IMR-90 (cell line): ENCODE measurements at regions not wholly inside any gene's neighbourhood (a gene's known extent, or its start where the extent isn't known, plus 50 kb on each side); places are given as distances from the start of the nearest gene placed in this dataset.

Experiments
- ATAC-seq: fragments of 200-7000 bp; cut with Tn5 transposase; 2 replicates; pipeline ENCODE4 v1.9.1; 2020; ENCODE audit warnings: low read depth, mild to moderate bottlenecking, moderate library complexity
- BruUV-seq: library from RNA; stranded (reverse); fragments of 400-500 nt; replicated peaks from 2 replicates; lab custom pipeline; 2021; lab: Mats Ljungman, UMichigan
- CTCF ChIA-PET: fragments of 300-600 bp; formaldehyde crosslinking; extraction: SDS; loops from one replicate; lab custom pipeline; 2021; ENCODE audit warnings: antibody characterized with exemption; lab: Yijun Ruan, JAX
- POLR2A ChIA-PET: fragments of 300-600 bp; sonication (Branson Sonifier 250); formaldehyde crosslinking; loops from one replicate; lab custom pipeline; 2022; ENCODE audit warnings: antibody characterized with exemption; ENCODE audit not compliant: unreplicated experiment; lab: Charles Lee
- DNase-seq: peaks from one replicate; pipeline ENCODE4 v3.0.0; 2013
- H2AFZ ChIP-seq: replicated peaks from 2 replicates; pipeline ENCODE3; 2013; ENCODE audit warnings: low read length, mild to moderate bottlenecking; ENCODE audit not compliant: poor library complexity
- H2AK5ac ChIP-seq: 2 replicates; pipeline ENCODE4 v1.6.1; 2013; ENCODE audit warnings: low read depth, low read length, inconsistent platforms
- H2AK9ac ChIP-seq: replicated peaks from 2 replicates; pipeline ENCODE3; 2013; ENCODE audit warnings: mild to moderate bottlenecking, low read depth, low read length, moderate library complexity; ENCODE audit not compliant: poor library complexity
- H2BK120ac ChIP-seq: 2 replicates; pipeline ENCODE4 v1.6.1; 2013; ENCODE audit warnings: low read depth, low read length, inconsistent platforms
- H2BK15ac ChIP-seq: 3 replicates; pipeline ENCODE4 v1.6.1; 2013; ENCODE audit warnings: low read depth, low read length, inconsistent platforms
- H2BK20ac ChIP-seq: 2 replicates; pipeline ENCODE4 v1.6.1; 2013; ENCODE audit warnings: low read depth, mild to moderate bottlenecking, inconsistent platforms, low read length, moderate library complexity
- H2BK5ac ChIP-seq: 2 replicates; pipeline ENCODE4 v1.6.1; 2013; ENCODE audit warnings: mild to moderate bottlenecking, low read depth, low read length, inconsistent platforms; ENCODE audit not compliant: poor library complexity, severe bottlenecking
- H3K14ac ChIP-seq: replicated peaks from 2 replicates; pipeline ENCODE4 v1.6.1; 2013; ENCODE audit warnings: low read depth, low read length, inconsistent platforms
- H3K18ac ChIP-seq: 2 replicates; pipeline ENCODE4 v1.6.1; 2013; ENCODE audit warnings: low read depth, low read length, control low read depth
- H3K23ac ChIP-seq: 2 replicates; pipeline ENCODE4 v1.6.1; 2013; ENCODE audit warnings: low read depth, low read length, inconsistent platforms
- H3K27ac ChIP-seq: 2 replicates; pipeline ENCODE4 v1.5.1; 2013; ENCODE audit warnings: mild to moderate bottlenecking, control low read depth, low read length; ENCODE audit not compliant: insufficient read depth
- H3K27me3 ChIP-seq: 2 replicates; pipeline ENCODE4 v1.6.1; 2013; ENCODE audit warnings: low read length; ENCODE audit not compliant: control insufficient read depth, insufficient read depth
- H3K36me3 ChIP-seq: 2 replicates; pipeline ENCODE4 v1.6.1; 2013; ENCODE audit warnings: low read length, mixed read lengths; ENCODE audit not compliant: control insufficient read depth, insufficient read depth
- H3K4ac ChIP-seq: 2 replicates; pipeline ENCODE4 v1.6.1; 2013; ENCODE audit warnings: low read depth, low read length, inconsistent platforms
- H3K4me1 ChIP-seq: 2 replicates; pipeline ENCODE4 v1.6.1; 2013; ENCODE audit warnings: low read length, mixed read lengths; ENCODE audit not compliant: control insufficient read depth, insufficient read depth
- H3K4me2 ChIP-seq: 2 replicates; pipeline ENCODE4 v1.6.1; 2013; ENCODE audit warnings: low read depth, mild to moderate bottlenecking, control low read depth, low read length, moderate library complexity
- H3K4me3 ChIP-seq: 2 replicates; pipeline ENCODE4 v1.5.1; 2013; ENCODE audit warnings: low read depth, mild to moderate bottlenecking, control low read depth, low read length, moderate library complexity; ENCODE audit not compliant: insufficient read depth
- H3K56ac ChIP-seq: 2 replicates; pipeline ENCODE4 v1.6.1; 2013; ENCODE audit warnings: low read length, inconsistent platforms; ENCODE audit not compliant: insufficient read depth; ENCODE audit errors: extremely low read depth
- H3K79me1 ChIP-seq, 2 experiments: 2 replicates each; pipeline ENCODE4 v1.6.1; 2013; ENCODE audit warnings: low read length in 2 of 2, inconsistent platforms in 1 of 2, low read depth in 1 of 2
- H3K9ac ChIP-seq: 2 replicates; pipeline ENCODE4 v1.6.1; 2013; ENCODE audit warnings: low read depth, low read length, control low read depth
- H3K9me1 ChIP-seq: 2 replicates; pipeline ENCODE4 v1.6.1; 2013; ENCODE audit warnings: low read length, inconsistent platforms; ENCODE audit not compliant: insufficient read depth
- H3K9me3 ChIP-seq: 2 replicates; pipeline ENCODE4 v1.6.1; 2013; ENCODE audit warnings: low read length; ENCODE audit not compliant: control insufficient read depth, insufficient read depth
- H4K20me1 ChIP-seq: 2 replicates; pipeline ENCODE4 v1.6.1; 2013; ENCODE audit warnings: low read length, inconsistent platforms; ENCODE audit not compliant: insufficient read depth
- H4K5ac ChIP-seq: 2 replicates; pipeline ENCODE4 v1.6.1; 2013; ENCODE audit warnings: mild to moderate bottlenecking, low read depth, low read length, control low read depth
- H4K8ac ChIP-seq, 2 experiments: 2 replicates each; pipeline ENCODE4 v1.6.1; 2013; ENCODE audit warnings: low read depth in 2 of 2, low read length in 2 of 2, control low read depth in 1 of 2, inconsistent platforms in 1 of 2
- H4K91ac ChIP-seq: 2 replicates; pipeline ENCODE4 v1.6.1; 2013; ENCODE audit warnings: low read depth, low read length, inconsistent platforms; ENCODE audit not compliant: insufficient read depth
- CEBPB ChIP-seq: IDR thresholded peaks from 2 replicates; pipeline ENCODE4 v1.6.1; 2012; ENCODE audit warnings: low read depth, low read length, improper control_type of control experiment
- MAFK ChIP-seq: IDR thresholded peaks from 2 replicates; pipeline ENCODE4 v1.6.1; 2012; ENCODE audit warnings: low read depth, low read length, improper control_type of control experiment
- NFE2L2 ChIP-seq: fragments of 150-350 bp; IDR thresholded peaks from 2 replicates; pipeline ENCODE4 v1.6.1; 2016; ENCODE audit warnings: low read depth, mild to moderate bottlenecking, low read length
- POLR2A ChIP-seq: IDR thresholded peaks from 2 replicates; pipeline ENCODE4 v1.6.1; 2012; ENCODE audit warnings: mild to moderate bottlenecking, low read depth, low read length
- RCOR1 ChIP-seq: IDR thresholded peaks from 2 replicates; pipeline ENCODE4 v1.6.1; 2012; ENCODE audit warnings: mild to moderate bottlenecking, low read length, improper control_type of control experiment; ENCODE audit not compliant: insufficient replicate concordance
- RFX5 ChIP-seq: IDR thresholded peaks from 2 replicates; pipeline ENCODE4 v1.8.0; 2012; ENCODE audit warnings: low read depth, mild to moderate bottlenecking, low read length, moderate library complexity
- SMC3 ChIP-seq: fragments of 150-350 bp; IDR thresholded peaks from 2 replicates; pipeline ENCODE4 v1.6.1; 2016; ENCODE audit warnings: low read depth, mild to moderate bottlenecking, antibody characterized with exemption, low read length, moderate library complexity
- WGBS, 2 experiments: methylation state at CpG; one replicate each; pipeline versions ENCODE4 v1.1.5 to v1.1.7; 2013; ENCODE audit warnings: missing lambda C conversion rate in 2 of 2; ENCODE audit not compliant: insufficient read length in 1 of 2; ENCODE audit errors: extremely low coverage in 2 of 2; 5-methylcytosine and 5-hydroxymethylcytosine counted together
- dilution Hi-C: fragments of 300-500 bp; cut with HindIII; formaldehyde crosslinking; loops from one replicate; pipeline ENCODE4 v1.14.3; 2018; ENCODE audit warnings: low sequenced_read_pairs; ENCODE audit not compliant: unreplicated experiment
- in situ Hi-C: fragments of 300-500 bp; cut with MboI; formaldehyde crosslinking; loops from 3 replicates; pipeline ENCODE4 v1.14.3; 2019; ENCODE audit warnings: low sequenced_read_pairs, inconsistent platforms, mixed read lengths
- intact Hi-C: fragments of 100-400 bp; cut with micrococcal nuclease; formaldehyde crosslinking; loops from 2 replicates; pipeline ENCODE4 v1.10.0; 2022
- TF ChIP-seq, protein P1 (sequence below): fragments of 150-350 bp; IDR thresholded peaks from 2 replicates; pipeline ENCODE4 v1.6.1; 2017; ENCODE audit warnings: mild to moderate bottlenecking, antibody characterized with exemption, low read length, low read depth

DNA sequence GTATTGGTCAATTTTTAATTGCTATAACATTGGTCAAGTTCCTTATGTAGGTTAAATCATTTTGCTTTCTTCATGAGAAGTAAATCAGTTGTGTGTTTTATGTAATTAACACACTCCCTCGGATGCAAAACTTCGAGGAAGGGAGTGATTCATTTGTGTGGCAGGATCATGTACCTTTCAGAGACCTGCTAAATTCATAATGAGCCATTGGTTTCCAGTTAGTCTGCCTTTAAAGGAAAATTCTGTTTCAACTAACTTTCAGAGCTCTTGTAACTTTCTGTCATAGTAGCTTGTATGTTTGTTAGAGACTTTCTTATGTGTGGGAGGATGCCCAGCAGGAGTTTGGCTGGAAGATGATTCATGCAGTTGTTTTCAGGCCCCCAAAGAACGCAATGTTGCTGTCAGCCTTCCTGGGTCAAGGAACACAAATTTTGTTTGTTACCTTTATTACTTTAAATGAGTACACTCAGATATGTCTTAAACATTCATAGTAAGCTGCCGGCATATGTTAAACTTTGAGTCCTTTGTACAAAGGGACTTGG is 72.1 kb downstream of the GPR101 start:
- no peak overlapping the region for H2AK5ac ChIP-seq
- POLR2A ChIA-PET: no interaction called here
- no peak overlapping the region for H2BK15ac ChIP-seq
- no peak overlapping the region for H3K27ac ChIP-seq
- no peak for ATAC-seq
- H4K20me1 ChIP-seq: no peaks in the 10 kb centered on the region
- no peak for TF ChIP-seq NFE2L2
- no peak for TF ChIP-seq RFX5
- no peak for TF ChIP-seq RCOR1
- TF ChIP-seq, protein P1, sequence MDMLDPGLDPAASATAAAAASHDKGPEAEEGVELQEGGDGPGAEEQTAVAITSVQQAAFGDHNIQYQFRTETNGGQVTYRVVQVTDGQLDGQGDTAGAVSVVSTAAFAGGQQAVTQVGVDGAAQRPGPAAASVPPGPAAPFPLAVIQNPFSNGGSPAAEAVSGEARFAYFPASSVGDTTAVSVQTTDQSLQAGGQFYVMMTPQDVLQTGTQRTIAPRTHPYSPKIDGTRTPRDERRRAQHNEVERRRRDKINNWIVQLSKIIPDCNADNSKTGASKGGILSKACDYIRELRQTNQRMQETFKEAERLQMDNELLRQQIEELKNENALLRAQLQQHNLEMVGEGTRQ: no peak
- no peak for TF ChIP-seq POLR2A
- TF ChIP-seq SMC3: no peak
- no peak for TF ChIP-seq MAFK
- TF ChIP-seq CEBPB: no peak
- H4K8ac ChIP-seq: no peak overlapping the region
- no peaks in the 10 kb centered on the region for H3K27me3 ChIP-seq
- H3K4me1 ChIP-seq: no peaks in the 10 kb centered on the region
- no peaks in the 10 kb centered on the region for H3K79me1 ChIP-seq
- dilution Hi-C loops (no loop called here), in situ Hi-C loops (no loop called here), intact Hi-C loops (no loop called here)
- H3K23ac ChIP-seq: no peak overlapping the region
- no peak overlapping the region for H3K4me3 ChIP-seq
- CTCF ChIA-PET: interaction anchor here (0.5 kb wide), 1 partner anchor 12 kb away, joined by 4 read pairs; no protein-coding TSS in a partner anchor
- H3K18ac ChIP-seq: no peak overlapping the region
- H3K4me2 ChIP-seq: no peak overlapping the region
- no peaks in the 10 kb centered on the region for H3K9me3 ChIP-seq
- H3K56ac ChIP-seq: no peak overlapping the region
- H2BK5ac ChIP-seq: no peak overlapping the region
- H3K14ac ChIP-seq: no peak overlapping the region
- H3K4ac ChIP-seq: no peak overlapping the region
- H3K9ac ChIP-seq: no peak overlapping the region
- no peak overlapping the region for H4K91ac ChIP-seq
- H3K36me3 ChIP-seq: no peaks in the 10 kb centered on the region
- no peak overlapping the region for H2BK120ac ChIP-seq
- no peaks in the 10 kb centered on the region for H3K9me1 ChIP-seq
- WGBS, 2 experiments: no CpG with 5 or more reads among the region's 4 CpGs
- no peak overlapping the region for H4K5ac ChIP-seq
- no peak overlapping the region for H2AFZ ChIP-seq
- DNase-seq: no peak
- no peak overlapping the region for H2BK20ac ChIP-seq
- BruUV-seq: no TSS peak
- H2AK9ac ChIP-seq: no peak overlapping the region
